Lower leg skin (tissue), 3 donors: ENCODE measurements at regions not wholly inside any gene's neighbourhood (a gene's known extent, or its start where the extent isn't known, plus 50 kb on each side); places are given as distances from the start of the nearest gene placed in this dataset.
"Not testable (repeated sequence)": the region's sequence is repeated elsewhere in the genome, so short reads cannot be mapped to it uniquely, and the experiment has no call there.

Experiments
- POLR2A ChIP-seq, 2 donors: fragments of 450-650 bp; IDR thresholded peaks; one replicate each; pipeline ENCODE4 v1.6.1; 2016 to 2017; ENCODE audit warnings: antibody characterized with exemption in 2 of 2, mild to moderate bottlenecking in 1 of 2, moderate library complexity in 1 of 2
- TF ChIP-seq, protein P1 (sequence below), 3 donors: fragments of 450-650 bp; IDR thresholded peaks; one replicate each; pipeline ENCODE4 v1.5.1; 2016; ENCODE audit warnings: antibody characterized with exemption in 3 of 3, mild to moderate bottlenecking in 3 of 3, moderate library complexity in 2 of 3

DNA sequence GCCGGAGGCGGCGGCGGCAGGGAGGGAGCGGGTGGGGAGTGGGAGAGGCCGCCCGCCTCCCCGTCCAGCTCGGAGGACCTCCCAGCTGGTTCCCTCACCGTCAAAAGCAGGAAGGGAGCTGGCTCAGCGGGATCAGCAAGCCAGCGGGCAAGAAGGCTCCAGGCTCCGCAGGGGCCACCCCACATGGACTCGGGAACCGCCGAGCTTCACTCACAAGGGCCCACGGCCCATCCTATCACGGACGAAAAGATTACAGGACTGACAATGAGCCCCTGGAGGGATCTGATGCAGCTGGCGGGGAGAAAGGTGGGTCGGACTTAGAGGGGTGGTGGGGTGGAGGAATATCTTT is 86.3 kb downstream of the FAM72B start:
- TF ChIP-seq, protein P1, sequence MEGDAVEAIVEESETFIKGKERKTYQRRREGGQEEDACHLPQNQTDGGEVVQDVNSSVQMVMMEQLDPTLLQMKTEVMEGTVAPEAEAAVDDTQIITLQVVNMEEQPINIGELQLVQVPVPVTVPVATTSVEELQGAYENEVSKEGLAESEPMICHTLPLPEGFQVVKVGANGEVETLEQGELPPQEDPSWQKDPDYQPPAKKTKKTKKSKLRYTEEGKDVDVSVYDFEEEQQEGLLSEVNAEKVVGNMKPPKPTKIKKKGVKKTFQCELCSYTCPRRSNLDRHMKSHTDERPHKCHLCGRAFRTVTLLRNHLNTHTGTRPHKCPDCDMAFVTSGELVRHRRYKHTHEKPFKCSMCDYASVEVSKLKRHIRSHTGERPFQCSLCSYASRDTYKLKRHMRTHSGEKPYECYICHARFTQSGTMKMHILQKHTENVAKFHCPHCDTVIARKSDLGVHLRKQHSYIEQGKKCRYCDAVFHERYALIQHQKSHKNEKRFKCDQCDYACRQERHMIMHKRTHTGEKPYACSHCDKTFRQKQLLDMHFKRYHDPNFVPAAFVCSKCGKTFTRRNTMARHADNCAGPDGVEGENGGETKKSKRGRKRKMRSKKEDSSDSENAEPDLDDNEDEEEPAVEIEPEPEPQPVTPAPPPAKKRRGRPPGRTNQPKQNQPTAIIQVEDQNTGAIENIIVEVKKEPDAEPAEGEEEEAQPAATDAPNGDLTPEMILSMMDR (IDR thresholded peaks at IDR 0.05) = not testable (repeated sequence)
- not testable (repeated sequence) for TF ChIP-seq POLR2A (IDR thresholded peaks at IDR 0.05)
